Liver (tissue), 3 donors: ENCODE measurements at regions not wholly inside any gene's neighbourhood (a gene's known extent, or its start where the extent isn't known, plus 50 kb on each side); places are given as distances from the start of the nearest gene placed in this dataset.

Experiments used
- GABPA ChIP-seq, 2 donors: IDR thresholded peaks in 1 of 2; conservative IDR thresholded peaks in 1 of 2; 2 replicates each; pipeline ENCODE4 v1.6.1; 2016; ENCODE audit warnings: antibody characterized with exemption in 2 of 2, mild to moderate bottlenecking in 1 of 2, moderate library complexity in 1 of 2
- JUND ChIP-seq, 2 donors: IDR thresholded peaks; 2 replicates each; pipeline ENCODE4 v1.6.1; 2016; ENCODE audit warnings: antibody characterized with exemption in 2 of 2
- RAD21 ChIP-seq, 2 donors: IDR thresholded peaks; 2 replicates each; pipeline ENCODE4 v1.6.1; 2016; ENCODE audit warnings: antibody characterized with exemption in 2 of 2, mild to moderate bottlenecking in 2 of 2
- TAF1 ChIP-seq: conservative IDR thresholded peaks from 2 replicates; pipeline ENCODE4 v1.6.1; 2016; ENCODE audit warnings: antibody characterized with exemption, mild to moderate bottlenecking
- YY1 ChIP-seq: IDR thresholded peaks from 2 replicates; pipeline ENCODE4 v1.6.1; 2016; ENCODE audit warnings: antibody characterized with exemption, mild to moderate bottlenecking
- TF ChIP-seq, protein P1 (sequence below): fragments of 150-350 bp; IDR thresholded peaks from 2 replicates; pipeline ENCODE4 v1.5.1; 2017; ENCODE audit warnings: improper control_type of control experiment, low read depth, low read length; ENCODE audit not compliant: missing input control
- TF ChIP-seq, protein P2 (sequence below): IDR thresholded peaks from 2 replicates; pipeline ENCODE4 v1.6.1; 2016; ENCODE audit warnings: antibody characterized with exemption, mild to moderate bottlenecking
- TF ChIP-seq, protein P3 (sequence below): IDR thresholded peaks from 2 replicates; pipeline ENCODE4 v1.6.1; 2016; ENCODE audit warnings: antibody characterized with exemption
- donor health status: healthy.
- donor health status: healthy.

DNA sequence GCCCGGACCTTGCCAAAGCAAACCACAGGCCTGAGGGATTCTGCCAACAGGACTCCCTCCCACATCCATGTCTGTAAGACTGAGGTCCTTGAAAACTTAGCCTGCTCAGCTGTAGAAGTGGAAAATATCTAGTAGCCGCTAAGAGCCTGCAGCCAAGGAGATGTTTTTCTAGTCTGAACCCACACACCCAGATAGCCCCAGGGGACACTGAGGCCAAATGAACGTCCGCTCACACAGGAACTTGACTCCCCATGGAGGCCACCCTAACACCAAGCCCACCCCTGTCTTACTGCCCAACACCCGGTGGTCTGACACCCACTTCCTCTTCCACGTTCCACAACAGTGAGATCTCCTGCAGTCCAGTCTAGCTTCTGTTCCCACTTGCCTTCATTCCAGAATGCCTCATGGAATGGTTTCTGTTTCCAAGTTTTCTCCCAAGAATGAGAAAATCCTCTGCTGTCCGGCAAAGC lies 174.8 kb downstream of the PLPP3 start:
- TF ChIP-seq, protein P1, sequence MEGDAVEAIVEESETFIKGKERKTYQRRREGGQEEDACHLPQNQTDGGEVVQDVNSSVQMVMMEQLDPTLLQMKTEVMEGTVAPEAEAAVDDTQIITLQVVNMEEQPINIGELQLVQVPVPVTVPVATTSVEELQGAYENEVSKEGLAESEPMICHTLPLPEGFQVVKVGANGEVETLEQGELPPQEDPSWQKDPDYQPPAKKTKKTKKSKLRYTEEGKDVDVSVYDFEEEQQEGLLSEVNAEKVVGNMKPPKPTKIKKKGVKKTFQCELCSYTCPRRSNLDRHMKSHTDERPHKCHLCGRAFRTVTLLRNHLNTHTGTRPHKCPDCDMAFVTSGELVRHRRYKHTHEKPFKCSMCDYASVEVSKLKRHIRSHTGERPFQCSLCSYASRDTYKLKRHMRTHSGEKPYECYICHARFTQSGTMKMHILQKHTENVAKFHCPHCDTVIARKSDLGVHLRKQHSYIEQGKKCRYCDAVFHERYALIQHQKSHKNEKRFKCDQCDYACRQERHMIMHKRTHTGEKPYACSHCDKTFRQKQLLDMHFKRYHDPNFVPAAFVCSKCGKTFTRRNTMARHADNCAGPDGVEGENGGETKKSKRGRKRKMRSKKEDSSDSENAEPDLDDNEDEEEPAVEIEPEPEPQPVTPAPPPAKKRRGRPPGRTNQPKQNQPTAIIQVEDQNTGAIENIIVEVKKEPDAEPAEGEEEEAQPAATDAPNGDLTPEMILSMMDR: no peak
- TF ChIP-seq JUND (IDR thresholded peaks at IDR 0.05) (no peak), TAF1 (no peak), RAD21 (IDR thresholded peaks at IDR 0.05) (no peak), YY1 (no peak), GABPA (IDR thresholded peaks at IDR 0.05 in 1 of 2, conservative IDR thresholded peaks at IDR 0.05 in 1 of 2) (no peak)
- TF ChIP-seq, protein P2, sequence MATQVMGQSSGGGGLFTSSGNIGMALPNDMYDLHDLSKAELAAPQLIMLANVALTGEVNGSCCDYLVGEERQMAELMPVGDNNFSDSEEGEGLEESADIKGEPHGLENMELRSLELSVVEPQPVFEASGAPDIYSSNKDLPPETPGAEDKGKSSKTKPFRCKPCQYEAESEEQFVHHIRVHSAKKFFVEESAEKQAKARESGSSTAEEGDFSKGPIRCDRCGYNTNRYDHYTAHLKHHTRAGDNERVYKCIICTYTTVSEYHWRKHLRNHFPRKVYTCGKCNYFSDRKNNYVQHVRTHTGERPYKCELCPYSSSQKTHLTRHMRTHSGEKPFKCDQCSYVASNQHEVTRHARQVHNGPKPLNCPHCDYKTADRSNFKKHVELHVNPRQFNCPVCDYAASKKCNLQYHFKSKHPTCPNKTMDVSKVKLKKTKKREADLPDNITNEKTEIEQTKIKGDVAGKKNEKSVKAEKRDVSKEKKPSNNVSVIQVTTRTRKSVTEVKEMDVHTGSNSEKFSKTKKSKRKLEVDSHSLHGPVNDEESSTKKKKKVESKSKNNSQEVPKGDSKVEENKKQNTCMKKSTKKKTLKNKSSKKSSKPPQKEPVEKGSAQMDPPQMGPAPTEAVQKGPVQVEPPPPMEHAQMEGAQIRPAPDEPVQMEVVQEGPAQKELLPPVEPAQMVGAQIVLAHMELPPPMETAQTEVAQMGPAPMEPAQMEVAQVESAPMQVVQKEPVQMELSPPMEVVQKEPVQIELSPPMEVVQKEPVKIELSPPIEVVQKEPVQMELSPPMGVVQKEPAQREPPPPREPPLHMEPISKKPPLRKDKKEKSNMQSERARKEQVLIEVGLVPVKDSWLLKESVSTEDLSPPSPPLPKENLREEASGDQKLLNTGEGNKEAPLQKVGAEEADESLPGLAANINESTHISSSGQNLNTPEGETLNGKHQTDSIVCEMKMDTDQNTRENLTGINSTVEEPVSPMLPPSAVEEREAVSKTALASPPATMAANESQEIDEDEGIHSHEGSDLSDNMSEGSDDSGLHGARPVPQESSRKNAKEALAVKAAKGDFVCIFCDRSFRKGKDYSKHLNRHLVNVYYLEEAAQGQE: no peak
- TF ChIP-seq, protein P3, sequence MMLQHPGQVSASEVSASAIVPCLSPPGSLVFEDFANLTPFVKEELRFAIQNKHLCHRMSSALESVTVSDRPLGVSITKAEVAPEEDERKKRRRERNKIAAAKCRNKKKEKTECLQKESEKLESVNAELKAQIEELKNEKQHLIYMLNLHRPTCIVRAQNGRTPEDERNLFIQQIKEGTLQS: no peak
